Choroid plexus epithelial cell (primary cell): ENCODE measurements at regions not wholly inside any gene's neighbourhood (a gene's known extent, or its start where the extent isn't known, plus 50 kb on each side); places are given as distances from the start of the nearest gene placed in this dataset.

Experiments used
- DNase-seq: peaks from one replicate; pipeline ENCODE4 v3.0.0-alpha.2; 2010; ENCODE audit warnings: low read depth
- H3K4me3 ChIP-seq: 2 replicates; pipeline ENCODE4 v1.5.1; 2011; ENCODE audit warnings: low read depth, mild to moderate bottlenecking, control low read depth, low read length, moderate library complexity
- TF ChIP-seq, protein P1 (sequence below): conservative IDR thresholded peaks from 2 replicates; pipeline ENCODE4 v1.5.1; 2011; ENCODE audit warnings: low read depth, mild to moderate bottlenecking, control low read depth, inconsistent platforms, low read length, moderate library complexity

DNA sequence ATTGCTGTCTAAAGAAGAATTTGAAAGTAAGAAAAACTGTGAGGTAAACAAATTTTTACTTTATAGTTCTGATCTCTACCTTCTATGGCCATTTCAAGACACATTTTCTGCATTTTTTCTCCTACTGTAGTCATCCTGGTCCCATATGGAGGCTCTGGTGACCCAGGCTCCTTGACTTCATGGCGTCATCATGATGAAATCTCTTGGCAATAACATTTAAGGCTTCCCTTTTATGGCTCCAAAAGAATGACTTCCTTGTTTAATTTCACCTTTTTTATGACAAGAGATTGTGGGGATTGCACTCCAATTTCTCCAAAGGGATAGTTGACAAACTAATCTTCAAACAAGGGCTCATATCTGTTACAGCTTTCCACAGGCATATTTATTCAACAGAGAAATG lies 143.0 kb upstream of the SCN7A start:
- H3K4me3 ChIP-seq, result no peak overlapping the region
- TF ChIP-seq, protein P1, sequence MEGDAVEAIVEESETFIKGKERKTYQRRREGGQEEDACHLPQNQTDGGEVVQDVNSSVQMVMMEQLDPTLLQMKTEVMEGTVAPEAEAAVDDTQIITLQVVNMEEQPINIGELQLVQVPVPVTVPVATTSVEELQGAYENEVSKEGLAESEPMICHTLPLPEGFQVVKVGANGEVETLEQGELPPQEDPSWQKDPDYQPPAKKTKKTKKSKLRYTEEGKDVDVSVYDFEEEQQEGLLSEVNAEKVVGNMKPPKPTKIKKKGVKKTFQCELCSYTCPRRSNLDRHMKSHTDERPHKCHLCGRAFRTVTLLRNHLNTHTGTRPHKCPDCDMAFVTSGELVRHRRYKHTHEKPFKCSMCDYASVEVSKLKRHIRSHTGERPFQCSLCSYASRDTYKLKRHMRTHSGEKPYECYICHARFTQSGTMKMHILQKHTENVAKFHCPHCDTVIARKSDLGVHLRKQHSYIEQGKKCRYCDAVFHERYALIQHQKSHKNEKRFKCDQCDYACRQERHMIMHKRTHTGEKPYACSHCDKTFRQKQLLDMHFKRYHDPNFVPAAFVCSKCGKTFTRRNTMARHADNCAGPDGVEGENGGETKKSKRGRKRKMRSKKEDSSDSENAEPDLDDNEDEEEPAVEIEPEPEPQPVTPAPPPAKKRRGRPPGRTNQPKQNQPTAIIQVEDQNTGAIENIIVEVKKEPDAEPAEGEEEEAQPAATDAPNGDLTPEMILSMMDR, result no peak
- no peak for DNase-seq

DNA sequence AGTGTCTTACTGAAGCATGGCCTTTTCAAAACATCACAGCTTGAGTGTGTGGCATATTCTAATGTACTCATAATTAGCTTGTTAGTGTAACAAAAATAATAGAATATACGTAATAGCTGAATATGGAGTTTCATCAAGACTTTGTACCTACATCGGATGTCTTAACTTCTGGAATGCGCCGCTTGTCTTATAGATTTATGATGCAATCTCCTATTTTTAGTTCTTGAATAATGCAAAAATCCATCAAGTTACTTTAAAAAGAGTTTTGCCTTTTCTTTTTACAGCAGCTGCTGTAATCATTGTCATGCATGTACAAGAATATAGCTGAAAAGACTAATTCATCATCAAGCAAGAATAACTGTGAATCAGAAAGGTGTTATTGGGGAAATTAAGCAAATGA lies 140.7 kb upstream of the SCN7A start:
- H3K4me3 ChIP-seq, result no peak overlapping the region
- TF ChIP-seq, protein P1, result no peak
- DNase-seq, result no peak

DNA sequence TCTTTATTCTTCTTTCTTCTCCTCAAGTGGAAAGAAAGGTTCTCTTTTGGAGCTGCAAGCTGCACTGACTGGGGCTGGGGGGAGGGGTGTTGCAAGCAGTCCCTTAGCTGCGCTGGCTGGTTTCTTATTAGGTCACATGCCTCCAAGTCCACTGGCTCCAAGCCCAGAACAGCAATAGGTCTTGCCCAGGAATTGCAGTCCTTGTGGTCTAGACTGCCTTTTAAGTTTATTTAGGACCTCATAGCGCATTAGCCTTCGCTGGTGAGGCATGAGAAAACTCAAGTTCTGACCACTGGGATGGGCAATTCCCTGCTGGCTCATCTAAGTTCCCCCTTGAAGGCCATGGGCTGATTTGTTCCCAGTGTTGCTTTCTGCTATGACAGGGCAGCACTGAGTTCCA lies 138.6 kb upstream of the SCN7A start:
- TF ChIP-seq, protein P1, result peak; percentile 2

DNA sequence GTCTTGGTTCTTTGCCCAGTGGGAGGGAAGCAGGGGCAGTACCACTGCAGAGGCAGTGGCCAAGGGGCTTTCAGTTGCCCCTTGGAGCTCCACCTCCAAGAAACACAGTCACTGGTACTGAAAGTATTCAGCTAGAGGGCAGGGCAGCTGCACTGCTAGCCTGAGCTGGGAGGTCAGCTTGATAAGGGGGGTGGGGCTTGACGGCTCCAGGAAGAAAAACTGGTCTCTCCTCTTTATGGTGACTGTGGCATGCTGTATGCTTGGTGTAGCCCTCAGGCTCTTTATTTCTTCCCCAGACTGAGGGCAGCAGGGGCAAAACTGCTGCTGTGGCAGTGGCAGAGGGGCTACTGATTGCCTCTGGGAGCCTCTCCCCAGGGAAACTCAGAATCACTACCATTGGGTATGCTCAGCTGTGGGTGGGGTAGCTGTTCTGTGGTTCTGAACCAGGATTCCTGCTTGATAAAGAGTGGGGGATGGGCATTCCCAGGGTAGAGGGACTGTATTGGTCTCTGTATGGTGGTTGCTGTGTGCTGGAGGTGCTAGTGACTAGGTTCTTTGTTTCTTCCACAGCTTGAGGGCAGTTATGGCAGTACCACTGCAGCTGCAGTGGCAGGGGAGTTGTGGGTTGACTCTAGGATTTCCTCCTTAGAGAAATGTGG lies 134.6 kb upstream of the SCN7A start:
- no peak overlapping the region for H3K4me3 ChIP-seq
- TF ChIP-seq, protein P1, result no peak
- DNase-seq, result no peak

More for the DNA sequence above, 138.6 kb upstream of the SCN7A start:
- H3K4me3 ChIP-seq, result no peak overlapping the region
- peak; percentile 98 for DNase-seq

DNA sequence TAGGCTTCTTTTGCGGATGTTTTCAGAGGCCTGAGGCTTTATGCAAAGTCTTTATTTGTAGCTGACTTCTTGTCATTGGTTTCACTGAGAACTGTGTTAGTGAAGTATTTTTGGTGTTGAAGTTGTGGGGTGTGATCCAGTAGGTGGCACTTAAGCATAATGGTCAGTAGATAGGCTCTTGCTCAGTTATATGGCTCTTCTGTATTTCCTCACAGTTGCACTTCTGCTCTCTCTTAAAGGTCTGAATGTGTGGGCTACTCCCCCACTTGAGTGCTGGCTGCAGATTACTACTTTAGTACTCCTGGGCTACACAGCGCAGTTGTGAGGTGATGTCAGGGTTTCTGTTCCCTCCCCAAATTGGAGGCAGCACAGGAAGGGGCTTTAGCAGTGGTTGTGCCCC lies 133.8 kb upstream of the SCN7A start:
- DNase-seq, result peak; percentile 37
- TF ChIP-seq, protein P1, result peak; percentile 12
- H3K4me3 ChIP-seq, result no peak overlapping the region

DNA sequence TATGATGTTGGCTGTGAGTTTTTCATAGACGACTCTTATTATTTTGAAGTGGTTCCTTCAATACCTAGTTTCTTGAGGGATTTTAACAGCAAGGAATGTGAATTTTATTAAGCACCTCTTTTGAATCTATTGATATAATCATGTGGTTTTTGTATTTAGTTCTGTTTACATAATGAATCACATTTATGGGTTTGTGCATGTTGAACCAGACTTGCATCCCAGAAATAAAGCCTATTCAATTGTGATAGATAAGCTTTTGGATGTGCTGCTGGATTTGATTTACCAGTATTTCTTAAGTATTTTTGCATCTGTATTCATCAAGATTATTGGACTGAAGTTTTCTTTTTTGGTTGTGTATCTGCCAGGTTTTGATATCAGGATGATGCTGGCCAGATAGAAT lies 131.6 kb upstream of the SCN7A start:
- DNase-seq, result no peak
- no peak overlapping the region for H3K4me3 ChIP-seq
- TF ChIP-seq, protein P1, result no peak

DNA sequence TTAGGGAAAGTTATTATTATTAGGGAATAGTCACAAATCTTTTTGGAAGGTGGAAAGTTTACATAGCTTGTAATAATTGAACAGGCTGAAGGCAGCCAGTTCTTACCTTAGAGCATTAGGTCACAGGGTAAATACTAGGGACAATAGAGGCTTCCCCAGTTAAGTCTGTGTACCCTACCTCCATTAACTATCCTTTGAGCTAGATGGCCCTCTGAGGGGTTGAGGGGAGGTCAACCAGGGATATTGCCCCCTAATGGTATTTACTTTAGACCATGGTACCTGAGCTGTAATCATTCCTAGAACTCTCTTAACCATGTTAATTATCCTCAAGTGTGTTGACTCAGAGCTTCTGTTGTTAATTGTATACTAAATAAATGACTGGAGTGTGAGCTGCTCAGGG lies 120.5 kb upstream of the SCN7A start:
- TF ChIP-seq, protein P1, result no peak
- no peak for DNase-seq
- no peak overlapping the region for H3K4me3 ChIP-seq
